ENCODE measurements at regions not wholly inside any gene's neighbourhood (a gene's known extent, or its start where the extent isn't known, plus 50 kb on each side); places are given as distances from the start of the nearest gene placed in this dataset.

GRCh38 chr2:240375024-240375645, 60.3 kb upstream of the GPC1 start:
- TF ChIP-seq CTCF (conservative IDR thresholded peaks at IDR 0.05; ENCODE audit: low read depth, low read length), result no peak
- no peak for TF ChIP-seq EZH2 (IDR thresholded peaks at IDR 0.05; ENCODE audit: borderline replicate concordance, low read depth, low read length, poor library complexity, severe bottlenecking)

All from A673 (cell line).